Smooth muscle cell (in vitro differentiated cells): ENCODE measurements at regions not wholly inside any gene's neighbourhood (a gene's known extent, or its start where the extent isn't known, plus 50 kb on each side); places are given as distances from the start of the nearest gene placed in this dataset.

Experiments
- DNase-seq: peaks from one replicate; lab custom pipeline; 2025; ENCODE audit not compliant: unreplicated experiment; lab: John Stamatoyannopoulos, UW
- H2AFZ ChIP-seq: fragments of 200-600 bp; sonication (generic); 2 replicates; pipeline ENCODE4 v1.6.0; 2016; ENCODE audit warnings: antibody characterized with exemption, low read depth, mild to moderate bottlenecking
- H3F3A ChIP-seq: fragments of 200-600 bp; sonication (generic); 2 replicates; pipeline ENCODE4 v1.6.0; 2017; ENCODE audit warnings: antibody characterized with exemption, low read depth
- H3K27ac ChIP-seq: fragments of 200-600 bp; sonication (generic); 2 replicates; pipeline ENCODE4 v1.5.1; 2016; ENCODE audit warnings: low read depth, mild to moderate bottlenecking
- H3K27me3 ChIP-seq: fragments of 200-600 bp; sonication (generic); 2 replicates; pipeline ENCODE4 v1.6.1; 2016; ENCODE audit warnings: low read depth, mild to moderate bottlenecking
- H3K36me3 ChIP-seq: fragments of 200-600 bp; sonication (generic); 2 replicates; pipeline ENCODE4 v1.5.1; 2016; ENCODE audit warnings: low read depth
- H3K4me1 ChIP-seq: fragments of 200-600 bp; sonication (generic); 2 replicates; pipeline ENCODE4 v1.5.1; 2016; ENCODE audit warnings: low read depth
- H3K4me2 ChIP-seq: fragments of 200-600 bp; sonication (generic); 2 replicates; pipeline ENCODE4 v1.6.0; 2016; ENCODE audit warnings: mild to moderate bottlenecking
- H3K4me3 ChIP-seq: fragments of 200-600 bp; sonication (generic); 2 replicates; pipeline ENCODE4 v1.5.1; 2016; ENCODE audit warnings: mild to moderate bottlenecking
- H3K79me2 ChIP-seq: fragments of 200-600 bp; sonication (generic); 2 replicates; pipeline ENCODE4 v1.6.0; 2016; ENCODE audit warnings: low read depth, mild to moderate bottlenecking
- H3K9ac ChIP-seq: fragments of 200-600 bp; sonication (generic); 2 replicates; pipeline ENCODE4 v1.6.0; 2016; ENCODE audit warnings: low read depth
- H3K9me3 ChIP-seq: fragments of 200-600 bp; sonication (generic); replicated peaks from 2 replicates; pipeline ENCODE4 v1.5.1; 2016; ENCODE audit warnings: low read depth
- H4K20me1 ChIP-seq: fragments of 200-600 bp; sonication (generic); 2 replicates; pipeline ENCODE4 v1.6.0; 2016; ENCODE audit warnings: low read depth
- WGBS: methylation state at CpG from one replicate; pipeline ENCODE4 v1.1.7; 2016; ENCODE audit warnings: low lambda C conversion rate; 5-methylcytosine and 5-hydroxymethylcytosine counted together
- TF ChIP-seq, protein P1 (sequence below): fragments of 200-600 bp; sonication (generic); IDR thresholded peaks from 2 replicates; pipeline ENCODE4 v1.5.1; 2017; ENCODE audit warnings: borderline replicate concordance, mild to moderate bottlenecking, antibody characterized with exemption; ENCODE audit not compliant: insufficient read depth, poor library complexity, severe bottlenecking

DNA sequence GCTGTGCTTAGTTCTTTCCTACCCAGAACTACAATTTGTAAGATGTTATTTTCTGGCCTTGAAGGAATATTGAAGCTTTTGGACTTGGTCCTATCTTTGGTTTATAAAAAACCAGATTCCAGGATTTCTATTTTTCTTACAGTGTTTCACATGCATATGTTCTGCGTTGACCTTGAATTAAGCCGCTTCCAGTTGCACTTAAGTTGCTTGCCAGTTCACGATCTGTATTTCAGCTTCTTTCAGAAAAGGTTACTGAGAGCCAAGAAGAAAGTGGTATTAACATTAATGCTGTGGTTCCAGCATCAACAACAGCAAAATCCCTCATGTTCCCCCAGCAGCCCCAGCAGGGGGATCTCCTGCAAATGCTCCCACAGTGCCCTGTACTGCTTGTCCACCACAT lies 156.4 kb upstream of the ADAMTS16 start:
- Histone ChIP-seq H3K79me2 (no peaks in the 10 kb centered on the region), H3K27me3 (no peaks in the 10 kb centered on the region), H3K4me1 (no peaks in the 10 kb centered on the region), H2AFZ (no peak overlapping the region), H4K20me1 (no peaks in the 10 kb centered on the region), H3K4me3 (no peak overlapping the region), H3K4me2 (no peak overlapping the region), H3K27ac (no peak overlapping the region), H3K9ac (no peak overlapping the region), H3K36me3 (no peaks in the 10 kb centered on the region), H3K9me3 (no peaks in the 10 kb centered on the region), H3F3A (no peaks in the 10 kb centered on the region)
- WGBS, result 90% methylated on average over 3 of the region's 3 CpGs
- TF ChIP-seq, protein P1, sequence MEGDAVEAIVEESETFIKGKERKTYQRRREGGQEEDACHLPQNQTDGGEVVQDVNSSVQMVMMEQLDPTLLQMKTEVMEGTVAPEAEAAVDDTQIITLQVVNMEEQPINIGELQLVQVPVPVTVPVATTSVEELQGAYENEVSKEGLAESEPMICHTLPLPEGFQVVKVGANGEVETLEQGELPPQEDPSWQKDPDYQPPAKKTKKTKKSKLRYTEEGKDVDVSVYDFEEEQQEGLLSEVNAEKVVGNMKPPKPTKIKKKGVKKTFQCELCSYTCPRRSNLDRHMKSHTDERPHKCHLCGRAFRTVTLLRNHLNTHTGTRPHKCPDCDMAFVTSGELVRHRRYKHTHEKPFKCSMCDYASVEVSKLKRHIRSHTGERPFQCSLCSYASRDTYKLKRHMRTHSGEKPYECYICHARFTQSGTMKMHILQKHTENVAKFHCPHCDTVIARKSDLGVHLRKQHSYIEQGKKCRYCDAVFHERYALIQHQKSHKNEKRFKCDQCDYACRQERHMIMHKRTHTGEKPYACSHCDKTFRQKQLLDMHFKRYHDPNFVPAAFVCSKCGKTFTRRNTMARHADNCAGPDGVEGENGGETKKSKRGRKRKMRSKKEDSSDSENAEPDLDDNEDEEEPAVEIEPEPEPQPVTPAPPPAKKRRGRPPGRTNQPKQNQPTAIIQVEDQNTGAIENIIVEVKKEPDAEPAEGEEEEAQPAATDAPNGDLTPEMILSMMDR, result no peak
- DNase-seq, result no peak

DNA sequence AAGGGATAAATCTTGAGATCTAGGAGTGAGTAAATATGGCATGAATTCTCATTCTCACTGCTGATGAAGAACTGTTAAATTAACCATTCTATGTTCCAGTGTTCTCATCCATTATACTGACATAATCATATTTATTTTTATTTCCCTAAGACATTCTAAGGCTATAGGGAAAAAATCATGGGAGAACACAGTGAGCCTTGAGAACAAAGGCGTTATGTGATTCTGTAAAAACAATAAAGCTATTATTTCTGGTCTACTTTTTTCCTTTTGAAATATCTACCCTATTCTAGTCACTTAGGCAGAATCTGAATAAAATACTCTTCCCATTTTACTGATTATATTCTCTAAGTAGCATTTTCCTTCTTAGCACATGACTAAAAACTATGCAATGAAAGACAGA lies 155.7 kb upstream of the ADAMTS16 start:
- Histone ChIP-seq H3K36me3 (no peaks in the 10 kb centered on the region), H3K4me1 (no peaks in the 10 kb centered on the region), H3K27me3 (no peaks in the 10 kb centered on the region), H3K9me3 (no peaks in the 10 kb centered on the region), H3K9ac (no peak overlapping the region), H3K4me2 (no peak overlapping the region), H3K79me2 (no peaks in the 10 kb centered on the region), H2AFZ (no peak overlapping the region), H3K4me3 (no peak overlapping the region), H4K20me1 (no peaks in the 10 kb centered on the region), H3K27ac (no peak overlapping the region), H3F3A (no peaks in the 10 kb centered on the region)
- TF ChIP-seq, protein P1, result no peak
- DNase-seq, result no peak
- WGBS, result 94% methylated on average over 1 of the region's 1 CpG

DNA sequence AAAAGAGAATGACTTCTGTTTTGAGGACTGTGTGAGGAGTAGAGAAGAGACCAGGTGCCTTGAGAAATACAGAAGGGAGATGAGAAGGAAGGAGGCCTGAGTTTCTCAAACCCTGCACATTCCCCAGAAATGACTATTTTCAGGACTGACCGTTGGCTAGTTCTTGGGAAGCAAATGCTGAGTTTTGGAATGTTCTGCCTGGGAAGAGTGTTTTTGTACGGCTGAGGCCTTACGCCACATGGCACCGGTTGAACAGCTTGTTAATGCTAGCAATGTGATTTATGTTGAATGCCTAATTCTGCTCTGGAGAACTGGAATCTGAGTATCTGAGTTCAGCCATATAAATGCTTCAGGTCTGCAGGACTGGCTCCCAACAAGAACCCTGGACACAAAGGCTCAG lies 152.7 kb upstream of the ADAMTS16 start:
- Histone ChIP-seq H3K4me3 (no peak overlapping the region), H3K36me3 (no peaks in the 10 kb centered on the region), H2AFZ (no peak overlapping the region), H3K9me3 (no peaks in the 10 kb centered on the region), H4K20me1 (no peaks in the 10 kb centered on the region), H3K79me2 (no peaks in the 10 kb centered on the region), H3K4me2 (no peak overlapping the region), H3K27ac (no peak overlapping the region), H3K4me1 (no peaks in the 10 kb centered on the region), H3K9ac (no peak overlapping the region), H3K27me3 (no peaks in the 10 kb centered on the region), H3F3A (no peaks in the 10 kb centered on the region)
- no peak for DNase-seq
- TF ChIP-seq, protein P1, result no peak
- WGBS, result 61% methylated on average over 4 of the region's 4 CpGs

DNA sequence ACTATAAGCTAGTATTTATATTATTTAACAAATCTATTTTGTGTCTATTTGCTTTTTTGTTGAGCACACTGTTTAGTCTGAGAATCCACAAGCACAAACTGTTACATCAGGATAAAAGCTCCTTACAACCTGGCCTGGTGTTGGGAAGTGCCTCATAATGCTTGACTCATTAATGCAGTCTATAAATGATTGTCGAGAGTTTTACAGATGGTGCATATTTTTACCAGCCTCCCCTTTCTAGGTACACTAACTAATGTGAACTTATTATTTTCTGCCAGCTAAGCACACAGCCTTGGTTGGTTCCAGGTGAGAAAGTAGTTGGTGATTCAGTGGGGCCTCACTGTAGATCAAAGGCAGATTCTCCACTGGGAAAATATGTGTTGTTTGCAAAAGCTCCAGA lies 151.0 kb upstream of the ADAMTS16 start:
- no peak overlapping the region for H3K4me3 ChIP-seq
- no peaks in the 10 kb centered on the region for H3F3A ChIP-seq
- no peaks in the 10 kb centered on the region for H3K79me2 ChIP-seq
- H3K27me3 ChIP-seq, result no peaks in the 10 kb centered on the region
- no peaks in the 10 kb centered on the region for H3K36me3 ChIP-seq
- no peaks in the 10 kb centered on the region for H3K4me1 ChIP-seq
- no peak overlapping the region for H3K4me2 ChIP-seq
- no peak overlapping the region for H3K9ac ChIP-seq
- TF ChIP-seq, protein P1, result no peak
- 81% methylated on average over 1 of the region's 1 CpG for WGBS
- no peak for DNase-seq
- H2AFZ ChIP-seq, result no peak overlapping the region
- no peaks in the 10 kb centered on the region for H4K20me1 ChIP-seq
- no peak overlapping the region for H3K27ac ChIP-seq
- no peaks in the 10 kb centered on the region for H3K9me3 ChIP-seq
